ENCODE measurements at regions not wholly inside any gene's neighbourhood (a gene's known extent, or its start where the extent isn't known, plus 50 kb on each side); places are given as distances from the start of the nearest gene placed in this dataset.
A peak's percentile ranks its signal among the peaks of the same experiment; 100 is the strongest.

GRCh38 chr2:175450029-175450760 lies 268.7 kb upstream of the ATP5MC3 start:
- H3K79me2 ChIP-seq (ENCODE audit: control insufficient read depth in 1 of 2, insufficient read depth in 2 of 2, low read length in 2 of 2), result no peaks in the 10 kb centered on the region
- CTCF ChIA-PET (ENCODE audit: partially characterized antibody), result interaction anchor here (0.6 to 1.7 kb wide), 7 partner anchors 8 to 648 kb away, joined by 3 to 4 read pairs (median 4); no protein-coding TSS in a partner anchor
- H3K27ac ChIP-seq (ENCODE audit: low read depth, low read length), result no peak overlapping the region
- no peak overlapping the region for H2BK5ac ChIP-seq (ENCODE audit: low read depth, low read length)
- H2AK5ac ChIP-seq (ENCODE audit: low read depth, low read length), result no peak overlapping the region
- H2BK120ac ChIP-seq (replicated peaks; ENCODE audit: low read depth, low read length), result no peak overlapping the region
- H3K9ac ChIP-seq (replicated peaks in 1 of 4; ENCODE audit: extremely low read depth in 1 of 4, low read depth in 3 of 4, low read length in 3 of 4), result no peak overlapping the region
- H2BK12ac ChIP-seq (ENCODE audit: low read depth, low read length), result no peak overlapping the region
- no peak overlapping the region for H3K23ac ChIP-seq (ENCODE audit: insufficient read length)
- H3K36me3 ChIP-seq (ENCODE audit: control insufficient read depth in 2 of 4, insufficient read depth in 4 of 4, low read length in 3 of 4), result no peaks in the 10 kb centered on the region
- DNase-seq (ENCODE audit: low read depth in 1 of 2, low spot score in 2 of 2) (no peak), FAIRE-seq (no peak)
- no peaks in the 10 kb centered on the region for H4K20me1 ChIP-seq (replicated peaks in 1 of 2; ENCODE audit: control insufficient read depth in 1 of 2, insufficient read depth in 2 of 2, low read length in 2 of 2)
- H3K4ac ChIP-seq (replicated peaks; ENCODE audit: insufficient read length, low read depth, low read length), result no peak overlapping the region
- no peaks in the 10 kb centered on the region; the same call in 1 of the 2 replicates for H3K23me2 ChIP-seq (ENCODE audit: low read depth, low read length)
- no peak overlapping the region for H2BK20ac ChIP-seq (ENCODE audit: low read length)
- 94% methylated on average over 2 of the region's 2 CpGs; no CpG with 5 or more reads in 1 of the 2 experiments for WGBS, 2 experiments (ENCODE audit: extremely low coverage in 1 of 2, insufficient coverage in 1 of 2, insufficient read length in 1 of 2, insufficient replicate concordance in 2 of 2, low coverage in 1 of 2, low lambda C conversion rate in 2 of 2, missing lambda C conversion rate in 1 of 2)
- no peaks in the 10 kb centered on the region for H3K27me3 ChIP-seq (replicated peaks in 1 of 4; ENCODE audit: control insufficient read depth in 3 of 4, extremely low read depth in 1 of 4, insufficient read depth in 3 of 4, low read length in 3 of 4)
- H2BK15ac ChIP-seq (ENCODE audit: low read length), result no peak overlapping the region
- H4K5ac ChIP-seq (ENCODE audit: insufficient read length, low read depth, low read length), result no peak overlapping the region
- no peak overlapping the region for H2AFZ ChIP-seq (ENCODE audit: low read length)
- no peak overlapping the region for H3K18ac ChIP-seq (ENCODE audit: extremely low read depth, low read length)
- no peaks in the 10 kb centered on the region for H3K79me1 ChIP-seq (ENCODE audit: low read depth, low read length)
- no peaks in the 10 kb centered on the region for H3K9me3 ChIP-seq (ENCODE audit: insufficient read depth in 2 of 2, low read depth in 1 of 2, low read length in 1 of 2)
- H3K4me1 ChIP-seq (replicated peaks in 1 of 4; ENCODE audit: control insufficient read depth in 3 of 4, insufficient read depth in 4 of 4, low read length in 3 of 4), result no peaks in the 10 kb centered on the region
- H4K8ac ChIP-seq (ENCODE audit: extremely low read depth, insufficient read depth, low read length), result 0 out of 2 replicates have a peak overlapping the region, but pooled peaks have one; percentile 35
- no peak overlapping the region for H4K91ac ChIP-seq (replicated peaks; ENCODE audit: insufficient read length, low read length)
- POLR2A ChIA-PET (ENCODE audit: partially characterized antibody), result no interaction called here
- TF ChIP-seq CHD1 (IDR thresholded peaks at IDR 0.05; ENCODE audit: low read depth, low read length), result no peak
- TF ChIP-seq SIX5 (IDR thresholded peaks at IDR 0.05; ENCODE audit: low read depth, low read length), result no peak
- no peak for TF ChIP-seq EGR1 (IDR thresholded peaks at IDR 0.05; ENCODE audit: borderline replicate concordance, low read depth, low read length)
- no peak for TF ChIP-seq SAP30 (IDR thresholded peaks at IDR 0.05; ENCODE audit: insufficient read depth, insufficient replicate concordance, low read length)
- no peak for TF ChIP-seq ATF3 (IDR thresholded peaks at IDR 0.05; ENCODE audit: insufficient read depth, low read depth, low read length)
- no peak for TF ChIP-seq JUN (IDR thresholded peaks at IDR 0.05; ENCODE audit: low read depth, low read length)
- TF ChIP-seq CBX5 (IDR thresholded peaks at IDR 0.05; ENCODE audit: low read depth, low read length), result no peak
- H3K14ac ChIP-seq (ENCODE audit: insufficient read length), result no peak overlapping the region
- H3K4me3 ChIP-seq (ENCODE audit: extremely low read depth in 1 of 4, insufficient read depth in 2 of 4, low read depth in 3 of 4, low read length in 4 of 4), result no peak overlapping the region
- no peak overlapping the region for H3K56ac ChIP-seq (replicated peaks; ENCODE audit: insufficient read length, low read depth, low read length)
- H3K4me2 ChIP-seq (ENCODE audit: insufficient read depth in 1 of 2, low read depth in 2 of 2, low read length in 2 of 2), result no peak overlapping the region

Measured in H1 (cell line).